Uterus (tissue), 2 donors: ENCODE measurements at regions not wholly inside any gene's neighbourhood (a gene's known extent, or its start where the extent isn't known, plus 50 kb on each side); places are given as distances from the start of the nearest gene placed in this dataset.

Experiments used
- POLR2A ChIP-seq, 2 donors: fragments of 450-650 bp; IDR thresholded peaks; one replicate each; pipeline ENCODE4 v1.6.1; 2016; ENCODE audit warnings: antibody characterized with exemption in 2 of 2, mild to moderate bottlenecking in 1 of 2, moderate library complexity in 1 of 2
- TF ChIP-seq, protein P1 (sequence below), 4 experiments: fragments of 200-600 bp in 2 of 4; fragments of 450-650 bp in 2 of 4; sonication (generic) in 2 of 4; IDR thresholded peaks; one replicate each; pipeline ENCODE4 v1.5.1; 2016 to 2019; ENCODE audit warnings: antibody characterized with exemption in 4 of 4, mild to moderate bottlenecking in 2 of 4, moderate library complexity in 1 of 4

- TF ChIP-seq, protein P1, sequence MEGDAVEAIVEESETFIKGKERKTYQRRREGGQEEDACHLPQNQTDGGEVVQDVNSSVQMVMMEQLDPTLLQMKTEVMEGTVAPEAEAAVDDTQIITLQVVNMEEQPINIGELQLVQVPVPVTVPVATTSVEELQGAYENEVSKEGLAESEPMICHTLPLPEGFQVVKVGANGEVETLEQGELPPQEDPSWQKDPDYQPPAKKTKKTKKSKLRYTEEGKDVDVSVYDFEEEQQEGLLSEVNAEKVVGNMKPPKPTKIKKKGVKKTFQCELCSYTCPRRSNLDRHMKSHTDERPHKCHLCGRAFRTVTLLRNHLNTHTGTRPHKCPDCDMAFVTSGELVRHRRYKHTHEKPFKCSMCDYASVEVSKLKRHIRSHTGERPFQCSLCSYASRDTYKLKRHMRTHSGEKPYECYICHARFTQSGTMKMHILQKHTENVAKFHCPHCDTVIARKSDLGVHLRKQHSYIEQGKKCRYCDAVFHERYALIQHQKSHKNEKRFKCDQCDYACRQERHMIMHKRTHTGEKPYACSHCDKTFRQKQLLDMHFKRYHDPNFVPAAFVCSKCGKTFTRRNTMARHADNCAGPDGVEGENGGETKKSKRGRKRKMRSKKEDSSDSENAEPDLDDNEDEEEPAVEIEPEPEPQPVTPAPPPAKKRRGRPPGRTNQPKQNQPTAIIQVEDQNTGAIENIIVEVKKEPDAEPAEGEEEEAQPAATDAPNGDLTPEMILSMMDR (IDR thresholded peaks at IDR 0.05): no peak
- TF ChIP-seq POLR2A (IDR thresholded peaks at IDR 0.05): no peak
Observed at GRCh38 chr11:11027288-11027687, 169.4 kb upstream of the ZBED5 start.
